ENCODE measurements at regions not wholly inside any gene's neighbourhood (a gene's known extent, or its start where the extent isn't known, plus 50 kb on each side); places are given as distances from the start of the nearest gene placed in this dataset.

DNA sequence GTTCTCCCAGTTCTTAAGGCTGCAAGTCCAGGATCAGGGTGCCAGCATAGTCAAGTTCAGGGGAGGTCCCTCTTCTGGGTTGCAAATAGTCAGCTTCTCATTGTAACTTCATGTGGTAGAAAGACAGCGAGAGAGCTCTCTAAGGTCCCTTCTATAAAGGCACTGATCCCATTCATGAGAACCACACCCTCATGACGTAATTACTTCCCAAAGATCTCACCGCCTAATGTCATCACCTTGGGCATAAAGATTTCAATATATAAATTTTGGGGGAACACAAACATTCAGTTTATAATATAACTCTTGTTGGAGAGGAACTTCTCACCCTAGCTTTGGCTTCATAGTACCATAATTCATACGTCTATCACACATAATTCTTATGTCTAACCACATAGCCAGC lies 203.9 kb upstream of the VLDLR start:
- Histone ChIP-seq H3K4me3 (ENCODE audit: low read depth, low read length) (no peak overlapping the region), H3K4me1 (no peaks in the 10 kb centered on the region), H3K27me3 (no peaks in the 10 kb centered on the region), H3K9me3 (no peaks in the 10 kb centered on the region), H3K36me3 (no peaks in the 10 kb centered on the region)
- DNase-seq = no peak
- TF ChIP-seq, protein P1, sequence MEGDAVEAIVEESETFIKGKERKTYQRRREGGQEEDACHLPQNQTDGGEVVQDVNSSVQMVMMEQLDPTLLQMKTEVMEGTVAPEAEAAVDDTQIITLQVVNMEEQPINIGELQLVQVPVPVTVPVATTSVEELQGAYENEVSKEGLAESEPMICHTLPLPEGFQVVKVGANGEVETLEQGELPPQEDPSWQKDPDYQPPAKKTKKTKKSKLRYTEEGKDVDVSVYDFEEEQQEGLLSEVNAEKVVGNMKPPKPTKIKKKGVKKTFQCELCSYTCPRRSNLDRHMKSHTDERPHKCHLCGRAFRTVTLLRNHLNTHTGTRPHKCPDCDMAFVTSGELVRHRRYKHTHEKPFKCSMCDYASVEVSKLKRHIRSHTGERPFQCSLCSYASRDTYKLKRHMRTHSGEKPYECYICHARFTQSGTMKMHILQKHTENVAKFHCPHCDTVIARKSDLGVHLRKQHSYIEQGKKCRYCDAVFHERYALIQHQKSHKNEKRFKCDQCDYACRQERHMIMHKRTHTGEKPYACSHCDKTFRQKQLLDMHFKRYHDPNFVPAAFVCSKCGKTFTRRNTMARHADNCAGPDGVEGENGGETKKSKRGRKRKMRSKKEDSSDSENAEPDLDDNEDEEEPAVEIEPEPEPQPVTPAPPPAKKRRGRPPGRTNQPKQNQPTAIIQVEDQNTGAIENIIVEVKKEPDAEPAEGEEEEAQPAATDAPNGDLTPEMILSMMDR (IDR thresholded peaks at IDR 0.05; ENCODE audit: low read depth, low read length) = no peak

DNA sequence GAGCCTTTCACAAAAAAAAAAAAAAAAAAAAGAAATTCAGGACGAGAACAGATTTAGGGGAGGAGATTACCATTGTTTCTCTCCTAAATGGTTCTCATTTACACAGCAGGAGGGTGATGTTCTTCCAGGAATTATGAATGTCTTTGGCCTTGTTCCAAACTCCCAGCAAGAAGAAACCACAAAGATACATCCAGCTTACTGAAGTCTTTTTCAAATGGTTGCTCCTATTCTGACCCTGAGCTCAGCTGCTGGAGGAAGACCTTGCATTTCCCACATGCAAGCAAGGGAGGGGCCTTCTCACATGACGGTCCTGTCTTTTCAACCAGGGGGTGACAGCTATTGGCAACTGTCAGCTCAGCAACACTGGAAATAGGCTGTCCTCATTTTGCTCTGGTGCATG lies 203.0 kb upstream of the VLDLR start:
- no peak for DNase-seq

DNA sequence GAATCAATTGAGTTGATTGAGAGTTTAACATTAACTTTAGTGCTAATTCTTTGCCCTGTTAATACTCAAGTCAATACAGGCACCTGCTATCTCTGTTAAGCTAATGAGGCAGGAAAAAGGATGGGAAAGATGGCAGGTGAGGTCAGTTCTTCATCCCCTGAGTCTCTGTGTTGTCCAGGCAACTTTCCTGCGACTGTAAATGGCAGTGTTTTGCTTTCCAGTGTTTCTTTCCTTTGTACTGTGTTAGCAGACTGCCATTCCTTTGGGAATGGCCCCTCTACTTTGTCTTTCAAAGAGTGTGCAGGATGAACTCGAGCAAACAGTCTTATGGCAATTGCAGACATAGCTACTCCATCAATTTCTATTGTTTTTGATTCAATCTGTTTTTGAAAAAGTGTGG lies 202.2 kb upstream of the VLDLR start:
- no peak for DNase-seq
- no peaks in the 10 kb centered on the region for H3K36me3 ChIP-seq
- H3K4me1 ChIP-seq = no peaks in the 10 kb centered on the region
- no peak overlapping the region for H3K4me3 ChIP-seq (ENCODE audit: low read depth, low read length)
- no peaks in the 10 kb centered on the region for H3K9me3 ChIP-seq
- TF ChIP-seq, protein P1 (IDR thresholded peaks at IDR 0.05; ENCODE audit: low read depth, low read length) = no peak
- H3K27me3 ChIP-seq = no peaks in the 10 kb centered on the region

More for the DNA sequence above, 203.0 kb upstream of the VLDLR start:
- Histone ChIP-seq H3K4me1 (no peaks in the 10 kb centered on the region), H3K27me3 (no peaks in the 10 kb centered on the region), H3K9me3 (no peaks in the 10 kb centered on the region), H3K36me3 (no peaks in the 10 kb centered on the region), H3K4me3 (ENCODE audit: low read depth, low read length) (no peak overlapping the region)
- TF ChIP-seq, protein P1 (IDR thresholded peaks at IDR 0.05; ENCODE audit: low read depth, low read length) = no peak

DNA sequence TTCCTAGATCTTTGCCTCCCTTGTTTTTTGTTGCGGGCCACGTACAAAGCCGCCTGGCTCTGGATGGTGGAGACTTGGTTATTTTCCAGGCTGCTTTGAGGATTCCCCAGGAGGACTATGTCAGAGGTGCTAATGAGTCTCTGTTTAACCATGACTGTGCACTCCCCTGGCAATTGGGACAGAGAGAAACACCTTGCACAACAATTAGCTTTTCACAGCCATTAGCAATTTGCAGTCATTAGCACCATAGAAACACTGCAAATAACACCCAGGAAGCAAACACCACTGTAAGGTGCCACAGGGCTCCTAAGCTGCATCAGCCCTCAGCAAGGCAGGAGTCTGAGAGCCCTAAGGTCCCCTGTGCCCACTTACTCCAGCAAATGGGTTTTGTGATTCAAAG lies 201.0 kb upstream of the VLDLR start:
- DNase-seq = no peak
- Histone ChIP-seq H3K9me3 (no peaks in the 10 kb centered on the region), H3K4me3 (ENCODE audit: low read depth, low read length) (no peak overlapping the region), H3K36me3 (no peaks in the 10 kb centered on the region), H3K27me3 (no peaks in the 10 kb centered on the region), H3K4me1 (no peaks in the 10 kb centered on the region)
- TF ChIP-seq, protein P1 (IDR thresholded peaks at IDR 0.05; ENCODE audit: low read depth, low read length) = no peak

DNA sequence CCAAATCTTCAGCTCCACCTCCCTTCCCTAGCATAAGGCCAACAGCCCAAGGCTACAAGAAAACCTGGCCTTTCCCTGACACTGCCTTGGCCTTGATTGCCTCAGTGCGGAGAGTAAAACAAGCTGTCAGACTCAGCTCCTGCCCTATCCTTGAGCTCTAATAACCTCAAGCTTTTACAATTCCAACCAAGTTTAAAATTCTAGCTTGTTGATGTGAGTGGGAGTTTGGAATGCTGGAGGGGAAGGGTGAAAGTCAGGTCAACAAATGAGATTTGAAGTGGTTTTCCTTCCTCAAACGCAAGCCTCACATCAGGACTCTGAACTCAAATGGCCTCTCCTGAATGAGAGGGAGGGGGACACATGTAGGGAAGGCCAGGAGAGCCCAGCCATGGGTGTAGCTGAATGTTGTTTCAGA lies 197.0 kb upstream of the VLDLR start:
- TF ChIP-seq, protein P1 (IDR thresholded peaks at IDR 0.05; ENCODE audit: low read depth, low read length) = no peak

DNA sequence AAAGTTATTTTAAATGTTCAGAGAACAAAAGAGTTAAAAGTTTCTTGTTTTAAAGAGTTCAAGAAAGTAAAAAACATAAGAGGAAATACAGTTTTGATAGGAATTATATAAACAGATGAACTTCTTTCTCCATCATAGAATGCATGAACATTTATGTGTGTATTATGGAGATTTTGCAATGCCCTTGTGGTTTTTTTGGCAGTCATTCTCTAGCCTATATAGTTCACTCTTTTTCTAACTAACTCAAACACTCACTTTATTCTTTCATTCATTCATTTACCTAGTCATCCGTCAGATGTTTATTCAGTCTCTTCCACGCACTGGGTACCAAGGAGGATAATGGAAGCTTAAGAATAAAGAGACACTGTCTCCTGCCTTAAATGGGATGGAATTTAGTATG lies 195.9 kb upstream of the VLDLR start:
- no peaks in the 10 kb centered on the region for H3K9me3 ChIP-seq
- H3K4me3 ChIP-seq (ENCODE audit: low read depth, low read length) = no peak overlapping the region
- TF ChIP-seq, protein P1 (IDR thresholded peaks at IDR 0.05; ENCODE audit: low read depth, low read length) = no peak
- no peak for DNase-seq
- H3K27me3 ChIP-seq = no peaks in the 10 kb centered on the region
- no peaks in the 10 kb centered on the region for H3K4me1 ChIP-seq
- H3K36me3 ChIP-seq = no peaks in the 10 kb centered on the region

More for the DNA sequence above, 197.0 kb upstream of the VLDLR start:
- Histone ChIP-seq H3K9me3 (no peaks in the 10 kb centered on the region), H3K4me3 (ENCODE audit: low read depth, low read length) (no peak overlapping the region), H3K27me3 (no peaks in the 10 kb centered on the region), H3K36me3 (no peaks in the 10 kb centered on the region), H3K4me1 (no peaks in the 10 kb centered on the region)
- DNase-seq = no peak

All from BE2C (cell line).